GM23248 (cell line): ENCODE measurements at regions not wholly inside any gene's neighbourhood (a gene's known extent, or its start where the extent isn't known, plus 50 kb on each side); places are given as distances from the start of the nearest gene placed in this dataset.

Source experiments
- EZH2 ChIP-seq: fragments of 200-600 bp; sonication (generic); IDR thresholded peaks from 2 replicates; pipeline ENCODE4 v1.6.1; 2018; ENCODE audit warnings: antibody characterized with exemption, mild to moderate bottlenecking; ENCODE audit not compliant: insufficient read depth, poor library complexity, severe bottlenecking
- EZH2phosphoT487 ChIP-seq: fragments of 200-600 bp; sonication (generic); IDR thresholded peaks from 2 replicates; pipeline ENCODE4 v1.6.1; 2018; ENCODE audit warnings: antibody characterized with exemption, moderate library complexity, mild to moderate bottlenecking, low read depth; ENCODE audit not compliant: insufficient read depth

- no peak for TF ChIP-seq EZH2
- TF ChIP-seq EZH2phosphoT487, result no peak
Measured at GRCh38 chr4:53889326-53890055, 174.9 kb downstream of the CHIC2 start.
